GM19099 (cell line): ENCODE measurements at regions not wholly inside any gene's neighbourhood (a gene's known extent, or its start where the extent isn't known, plus 50 kb on each side); places are given as distances from the start of the nearest gene placed in this dataset.

Source experiments
- POLR2A ChIP-seq: IDR thresholded peaks from 3 replicates; pipeline ENCODE4 v1.6.1; 2011; ENCODE audit warnings: low read depth; ENCODE audit not compliant: insufficient read length; ENCODE audit errors: extremely low read depth

- no peak for TF ChIP-seq POLR2A
Measured at GRCh38 chr10:62618576-62619412, 185.7 kb upstream of the ADO start.

- no peak for TF ChIP-seq POLR2A
Measured at GRCh38 chr10:62619413-62619738, 185.1 kb upstream of the ADO start.

DNA sequence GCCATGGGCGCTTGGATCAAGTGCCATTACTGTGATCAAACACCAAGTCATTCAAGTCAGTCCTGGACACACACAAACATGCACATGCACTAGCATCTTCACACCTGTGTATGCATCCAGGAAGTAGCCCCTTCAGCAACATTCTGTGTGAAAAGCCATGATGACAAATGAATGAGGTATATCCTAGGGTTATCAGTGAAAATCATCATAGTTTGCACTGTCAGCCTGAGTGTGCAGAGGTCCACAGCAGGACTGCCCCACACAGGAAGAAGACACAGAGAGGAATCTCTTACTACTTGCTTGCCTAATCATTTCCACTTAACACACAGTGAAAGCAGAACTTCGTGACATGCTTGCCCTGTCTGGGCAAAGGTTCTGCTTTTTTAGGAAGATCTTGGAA is 184.0 kb upstream of the ADO start:
- no peak for TF ChIP-seq POLR2A

- no peak for TF ChIP-seq POLR2A
Measured at GRCh38 chr10:62623223-62623622, 181.3 kb upstream of the ADO start.

DNA sequence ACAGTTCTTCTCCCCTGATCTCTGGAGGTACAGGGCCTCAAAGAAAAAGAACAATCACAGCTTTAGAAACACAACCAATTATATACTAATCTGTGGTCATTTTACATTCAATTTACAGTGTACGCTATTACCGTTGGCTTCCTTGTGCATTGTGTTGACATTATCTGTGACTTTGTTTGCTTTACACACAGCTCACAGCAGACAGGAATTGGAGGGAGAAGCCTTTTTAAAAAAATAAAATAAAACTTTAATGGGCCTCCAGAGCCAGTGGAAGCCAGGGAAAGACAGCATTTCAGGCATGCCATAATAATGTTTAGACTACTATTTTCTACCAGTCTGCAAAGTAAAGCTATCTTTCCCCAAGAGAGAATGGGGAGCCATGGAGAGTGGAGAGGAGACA is 179.0 kb upstream of the ADO start:
- TF ChIP-seq POLR2A = no peak

DNA sequence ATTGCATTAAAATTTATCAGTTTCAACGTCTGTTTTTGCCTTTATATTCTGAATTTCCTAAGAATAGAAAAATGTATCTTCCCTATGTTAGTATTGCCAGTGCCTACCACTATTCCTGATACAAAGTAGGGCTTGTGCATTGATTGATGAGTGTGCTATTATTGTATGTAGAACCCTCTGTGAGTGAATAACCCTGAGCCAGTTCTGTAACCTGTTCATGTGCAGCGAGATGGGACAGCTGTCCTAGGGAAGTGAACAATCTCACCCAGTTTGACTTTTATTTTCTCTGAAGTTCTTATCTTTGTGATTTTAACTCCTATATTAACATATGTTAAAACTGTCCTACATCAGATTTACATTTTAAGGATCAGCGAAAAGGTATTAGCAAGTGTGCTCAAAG is 178.4 kb upstream of the ADO start:
- TF ChIP-seq POLR2A = no peak

DNA sequence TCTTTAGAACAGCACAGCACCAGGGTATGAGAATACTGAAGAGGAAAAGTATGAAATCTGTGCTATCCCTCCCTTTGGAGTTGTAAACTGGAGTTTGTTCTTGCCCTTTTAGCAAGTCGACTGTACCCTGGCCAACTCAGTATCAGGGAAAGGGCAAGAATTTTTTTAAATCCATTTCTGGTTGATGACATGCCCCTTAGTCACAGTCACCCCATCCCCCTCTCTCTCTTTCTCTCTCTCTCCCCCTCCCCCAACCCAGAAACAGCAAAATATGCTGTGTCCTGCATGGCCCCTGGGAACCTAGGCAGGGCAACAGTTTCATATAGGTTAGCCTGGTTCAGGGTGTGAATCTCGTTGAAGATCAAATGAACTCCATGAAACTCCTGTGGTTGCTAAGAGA is 177.7 kb upstream of the ADO start:
- no peak for TF ChIP-seq POLR2A

GRCh38 chr10:62627983-62628382 is 176.5 kb upstream of the ADO start:
- no peak for TF ChIP-seq POLR2A

DNA sequence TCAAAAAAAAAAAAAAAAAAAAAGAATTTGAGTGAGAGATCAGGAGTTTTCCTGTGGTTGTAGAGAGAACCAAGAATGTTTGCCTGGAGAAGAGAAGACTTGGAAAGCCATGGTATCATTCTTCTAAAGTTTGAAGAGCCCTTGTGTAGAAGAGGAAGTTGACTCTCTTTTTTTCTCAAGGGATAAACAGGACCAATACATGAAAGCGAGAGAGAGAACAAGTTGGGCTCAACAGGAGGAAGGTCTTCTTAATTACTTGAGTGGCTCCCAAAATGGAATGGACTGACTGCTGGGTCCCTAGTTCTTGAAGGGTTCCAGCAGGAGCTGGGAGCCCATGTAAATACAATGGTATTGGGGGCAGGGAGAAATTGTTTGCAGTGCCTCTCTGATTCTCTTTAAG is 173.3 kb upstream of the ADO start:
- no peak for TF ChIP-seq POLR2A

GRCh38 chr10:62632071-62632809 is 172.3 kb upstream of the ADO start:
- no peak for TF ChIP-seq POLR2A

DNA sequence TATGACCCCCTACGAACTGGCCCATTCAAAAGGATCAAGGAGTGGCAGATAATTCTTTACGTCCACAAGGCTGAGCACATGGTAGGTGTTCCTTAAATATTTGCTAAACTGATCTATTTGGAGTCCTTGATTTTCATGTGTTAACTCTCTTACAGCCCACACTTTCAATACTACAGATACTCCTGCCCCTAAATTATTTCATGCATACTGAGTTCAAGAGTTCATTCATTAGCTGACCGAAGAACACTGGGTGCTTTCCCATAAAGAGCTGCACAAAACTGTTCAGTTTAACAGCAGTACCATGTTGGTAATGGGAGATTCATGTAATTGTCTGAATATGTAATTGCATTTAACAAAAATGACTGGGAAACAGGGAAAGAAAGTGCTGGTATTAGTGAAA is 170.5 kb upstream of the ADO start:
- TF ChIP-seq POLR2A = no peak

DNA sequence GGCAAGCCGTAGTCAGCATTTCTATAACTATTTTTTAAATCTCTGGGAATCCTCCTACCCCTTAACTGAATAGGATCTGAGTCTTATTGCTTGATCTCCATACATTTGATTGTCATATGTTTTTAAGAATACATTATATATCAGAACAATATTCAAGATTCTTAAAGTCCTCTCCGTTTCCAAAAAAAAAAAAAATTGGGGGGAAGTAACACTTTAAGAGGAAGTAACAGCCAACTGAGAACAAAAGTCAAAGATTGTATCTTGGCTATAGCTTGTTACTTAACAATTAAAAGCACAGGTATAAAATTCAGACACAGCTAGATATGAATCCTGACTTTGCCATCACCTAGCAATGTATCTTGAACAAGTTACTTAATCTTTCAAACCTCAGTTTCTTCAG is 169.9 kb upstream of the ADO start:
- TF ChIP-seq POLR2A = no peak

DNA sequence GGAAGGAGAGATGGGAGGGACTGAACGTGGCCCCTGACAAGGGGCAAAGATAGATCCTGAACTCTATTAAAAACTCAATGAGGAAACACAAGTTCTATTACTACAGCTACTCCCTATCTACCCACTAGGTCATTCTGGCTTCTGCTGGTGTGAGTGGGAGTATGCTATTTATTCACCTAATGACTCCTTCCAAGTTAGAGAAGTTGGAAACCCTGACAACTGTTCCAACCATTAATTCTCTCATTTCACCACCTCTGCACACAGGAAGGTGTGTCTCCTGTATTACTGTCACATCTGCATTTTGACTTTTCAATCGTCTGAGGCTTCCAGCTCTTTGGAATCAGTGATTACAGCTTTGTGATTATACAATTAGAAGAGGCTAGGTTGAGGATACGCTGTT is 169.4 kb upstream of the ADO start:
- TF ChIP-seq POLR2A = no peak

DNA sequence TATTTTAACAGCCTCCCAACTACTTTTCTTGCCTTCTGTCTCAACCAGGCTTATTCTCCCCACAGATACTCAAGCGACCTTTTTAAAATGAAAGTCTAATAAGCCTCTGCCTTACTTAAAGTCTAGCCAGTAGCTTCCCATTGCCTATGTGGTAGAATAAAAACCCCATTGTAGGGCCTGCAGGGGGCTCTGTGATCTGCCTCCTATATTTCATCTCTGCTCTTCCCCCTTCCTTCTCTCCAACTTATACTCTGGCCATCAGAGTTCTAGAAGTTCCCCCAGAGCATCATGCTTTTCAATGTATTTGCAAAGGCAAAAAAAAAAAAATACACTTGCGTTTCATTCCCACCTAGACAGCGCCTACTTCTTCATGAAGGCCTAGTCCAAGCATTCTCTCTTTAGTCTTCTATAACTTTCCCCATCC is 167.7 kb upstream of the ADO start:
- TF ChIP-seq POLR2A = no peak

GRCh38 chr10:62637249-62638061 is 167.1 kb upstream of the ADO start:
- TF ChIP-seq POLR2A = no peak
